ENCODE measurements at regions not wholly inside any gene's neighbourhood (a gene's known extent, or its start where the extent isn't known, plus 50 kb on each side); places are given as distances from the start of the nearest gene placed in this dataset.

GRCh38 chr5:29993286-29993685, 1200.2 kb upstream of the CDH6 start:
- 96% methylated on average over 3 of the region's 3 CpGs; no CpG with 5 or more reads in 1 of the 2 experiments for WGBS, 2 experiments (ENCODE audit: extremely low coverage in 1 of 2, insufficient coverage in 1 of 2, insufficient read length in 1 of 2, insufficient replicate concordance in 2 of 2, low coverage in 1 of 2, low lambda C conversion rate in 2 of 2, missing lambda C conversion rate in 1 of 2)
- no peaks in the 10 kb centered on the region for H4K20me1 ChIP-seq (replicated peaks in 1 of 2; ENCODE audit: control insufficient read depth in 1 of 2, insufficient read depth in 2 of 2, low read length in 2 of 2)

More at GRCh38 chr5:29993286-29993685, 1200.2 kb upstream of the CDH6 start:
- FAIRE-seq: no peak
- H3K9me3 ChIP-seq (ENCODE audit: insufficient read depth in 2 of 2, low read depth in 1 of 2, low read length in 1 of 2): no peaks in the 10 kb centered on the region
- no peak overlapping the region for H3K4me2 ChIP-seq (ENCODE audit: insufficient read depth in 1 of 2, low read depth in 2 of 2, low read length in 2 of 2)
- H2BK20ac ChIP-seq (ENCODE audit: low read length): no peak overlapping the region
- H3K79me2 ChIP-seq (ENCODE audit: control insufficient read depth in 1 of 2, insufficient read depth in 2 of 2, low read length in 2 of 2): no peaks in the 10 kb centered on the region
- H2BK120ac ChIP-seq (replicated peaks; ENCODE audit: low read depth, low read length): no peak overlapping the region
- no peak overlapping the region for H2AK5ac ChIP-seq (ENCODE audit: low read depth, low read length)
- H3K4me3 ChIP-seq (ENCODE audit: extremely low read depth in 1 of 4, insufficient read depth in 2 of 4, low read depth in 3 of 4, low read length in 4 of 4): no peak overlapping the region
- H3K79me1 ChIP-seq (ENCODE audit: low read depth, low read length): no peaks in the 10 kb centered on the region
- no peak overlapping the region for H2BK5ac ChIP-seq (ENCODE audit: low read depth, low read length)
- H3K14ac ChIP-seq (ENCODE audit: insufficient read length): no peak overlapping the region
- no peak overlapping the region for H4K8ac ChIP-seq (ENCODE audit: extremely low read depth, insufficient read depth, low read length)
- H3K27me3 ChIP-seq (replicated peaks in 1 of 4; ENCODE audit: control insufficient read depth in 3 of 4, extremely low read depth in 1 of 4, insufficient read depth in 3 of 4, low read length in 3 of 4): no peaks in the 10 kb centered on the region
- H3K56ac ChIP-seq (replicated peaks; ENCODE audit: insufficient read length, low read depth, low read length): no peak overlapping the region
- no peak overlapping the region for H3K23ac ChIP-seq (ENCODE audit: insufficient read length)
- H3K18ac ChIP-seq (ENCODE audit: extremely low read depth, low read length): no peak overlapping the region
- H3K27ac ChIP-seq (ENCODE audit: low read depth, low read length): no peak overlapping the region
- TF ChIP-seq, protein P1, sequence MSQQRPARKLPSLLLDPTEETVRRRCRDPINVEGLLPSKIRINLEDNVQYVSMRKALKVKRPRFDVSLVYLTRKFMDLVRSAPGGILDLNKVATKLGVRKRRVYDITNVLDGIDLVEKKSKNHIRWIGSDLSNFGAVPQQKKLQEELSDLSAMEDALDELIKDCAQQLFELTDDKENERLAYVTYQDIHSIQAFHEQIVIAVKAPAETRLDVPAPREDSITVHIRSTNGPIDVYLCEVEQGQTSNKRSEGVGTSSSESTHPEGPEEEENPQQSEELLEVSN (IDR thresholded peaks at IDR 0.05): no peak
- no peak for TF ChIP-seq POLR2A (IDR thresholded peaks at IDR 0.05; ENCODE audit: control extremely low read depth in 1 of 2, low read depth in 2 of 2, low read length in 2 of 2)
- no peak overlapping the region for H4K91ac ChIP-seq (replicated peaks; ENCODE audit: insufficient read length, low read length)
- H3K23me2 ChIP-seq (ENCODE audit: low read depth, low read length): no peaks in the 10 kb centered on the region
- H2BK15ac ChIP-seq (ENCODE audit: low read length): no peak overlapping the region
- no peaks in the 10 kb centered on the region for H3K36me3 ChIP-seq (ENCODE audit: control insufficient read depth in 2 of 4, insufficient read depth in 4 of 4, low read length in 3 of 4)
- 0 out of 2 replicates have a peak overlapping the region, but pooled peaks have one; percentile 42 for H2AFZ ChIP-seq (ENCODE audit: low read length)
- H2BK12ac ChIP-seq (ENCODE audit: low read depth, low read length): no peak overlapping the region
- no peak overlapping the region for H3K9ac ChIP-seq (replicated peaks in 1 of 4; ENCODE audit: extremely low read depth in 1 of 4, low read depth in 3 of 4, low read length in 3 of 4)
- no peak overlapping the region for H4K5ac ChIP-seq (ENCODE audit: insufficient read length, low read depth, low read length)
- no peak for DNase-seq (ENCODE audit: low read depth in 1 of 2, low spot score in 2 of 2)
- H3K4me1 ChIP-seq (replicated peaks in 1 of 4; ENCODE audit: control insufficient read depth in 3 of 4, insufficient read depth in 4 of 4, low read length in 3 of 4): no peaks in the 10 kb centered on the region
- H3K4ac ChIP-seq (replicated peaks; ENCODE audit: insufficient read length, low read depth, low read length): no peak overlapping the region
- POLR2A ChIA-PET (ENCODE audit: partially characterized antibody): no interaction called here
- CTCF ChIA-PET (ENCODE audit: partially characterized antibody): no interaction called here

Data from H1 (cell line).